Esophagus muscularis mucosa (tissue), 4 donors: ENCODE measurements at regions not wholly inside any gene's neighbourhood (a gene's known extent, or its start where the extent isn't known, plus 50 kb on each side); places are given as distances from the start of the nearest gene placed in this dataset.

ENCODE experiments used
- CTCF ChIP-seq, 3 experiments: fragments of 200-600 bp in 2 of 3; fragments of 450-650 bp in 1 of 3; sonication (generic) in 2 of 3; IDR thresholded peaks; one replicate each; pipeline ENCODE4 v1.5.1; 2017 to 2019; ENCODE audit warnings: antibody characterized with exemption in 3 of 3, mild to moderate bottlenecking in 2 of 3, moderate library complexity in 1 of 3
- EP300 ChIP-seq: sonication (generic); formaldehyde crosslinking; IDR thresholded peaks from one replicate; pipeline ENCODE4 v1.6.1; 2017; ENCODE audit warnings: antibody characterized with exemption
- POLR2A ChIP-seq: fragments of 450-650 bp; IDR thresholded peaks from one replicate; pipeline ENCODE4 v1.6.1; 2017; ENCODE audit warnings: antibody characterized with exemption, moderate library complexity, mild to moderate bottlenecking, low read depth
- POLR2AphosphoS5 ChIP-seq, 2 donors: sonication (generic); formaldehyde crosslinking; IDR thresholded peaks; one replicate each; pipeline ENCODE4 v1.6.1; 2017; ENCODE audit warnings: antibody characterized with exemption in 2 of 2

GRCh38 chr9:78470741-78471140 lies 173.8 kb downstream of the PSAT1 start:
- TF ChIP-seq EP300 (no peak), CTCF (IDR thresholded peaks at IDR 0.05) (no peak), POLR2AphosphoS5 (IDR thresholded peaks at IDR 0.05) (no peak), POLR2A (no peak)
